GM06990 (cell line): ENCODE measurements at regions not wholly inside any gene's neighbourhood (a gene's known extent, or its start where the extent isn't known, plus 50 kb on each side); places are given as distances from the start of the nearest gene placed in this dataset.
"Not testable (repeated sequence)": the region's sequence is repeated elsewhere in the genome, so short reads cannot be mapped to it uniquely, and the experiment has no call there.

Source experiments
- DNase-seq: peaks from one replicate; pipeline ENCODE4 v3.0.0-alpha.2; 2011; ENCODE audit not compliant: insufficient read length; ENCODE audit errors: extremely low read depth
- H3K27me3 ChIP-seq: replicated peaks from 2 replicates; pipeline ENCODE4 v1.6.0; 2011; ENCODE audit warnings: low read length; ENCODE audit not compliant: control insufficient read depth, insufficient read depth
- H3K36me3 ChIP-seq: 2 replicates; pipeline ENCODE4 v1.5.1; 2011; ENCODE audit warnings: low read length; ENCODE audit not compliant: control insufficient read depth, insufficient read depth
- H3K4me3 ChIP-seq: replicated peaks from 2 replicates; pipeline ENCODE4 v1.5.1; 2011; ENCODE audit warnings: low read depth, mild to moderate bottlenecking, control low read depth, low read length
- CTCF ChIP-seq: IDR thresholded peaks from 2 replicates; pipeline ENCODE4 v1.5.1; 2011; ENCODE audit warnings: low read length, control low read depth, mild to moderate bottlenecking, inconsistent platforms; ENCODE audit not compliant: insufficient read depth, poor library complexity, severe bottlenecking

- no peak overlapping the region for H3K4me3 ChIP-seq
- no peaks in the 10 kb centered on the region for H3K36me3 ChIP-seq
- H3K27me3 ChIP-seq: no peaks in the 10 kb centered on the region
- TF ChIP-seq CTCF: no peak
- no peak for DNase-seq
Observed at GRCh38 chr4:74559853-74560252, 114.9 kb downstream of the AREG start.

DNA sequence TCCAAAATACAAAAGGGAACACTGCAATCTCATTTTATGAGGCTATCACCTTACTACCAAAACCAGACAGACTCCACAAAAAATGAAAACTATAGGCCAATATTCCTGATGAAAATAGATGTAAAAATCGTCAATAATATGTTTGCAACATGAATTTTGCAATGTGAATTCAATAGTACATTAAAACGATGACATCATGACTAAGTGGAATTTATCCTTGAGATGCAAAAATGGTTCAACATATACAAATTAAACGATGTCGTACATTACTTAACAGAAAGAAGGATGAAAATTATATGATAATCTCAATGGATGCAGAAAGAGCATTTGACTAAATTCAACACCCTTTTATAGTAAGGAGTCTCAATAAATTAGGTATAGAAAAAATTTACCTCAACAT, 123.0 kb downstream of the AREG start:
- no peak for TF ChIP-seq CTCF
- Histone ChIP-seq H3K27me3 (no peaks in the 10 kb centered on the region), H3K36me3 (no peaks in the 10 kb centered on the region), H3K4me3 (no peak overlapping the region)
- no peak for DNase-seq

- Histone ChIP-seq H3K4me3 (no peak overlapping the region), H3K27me3 (no peaks in the 10 kb centered on the region), H3K36me3 (no peaks in the 10 kb centered on the region)
- no peak for TF ChIP-seq CTCF
- DNase-seq: no peak
Observed at GRCh38 chr4:74570095-74570494, 125.2 kb downstream of the AREG start.

- H3K4me3 ChIP-seq: no peak overlapping the region
- H3K36me3 ChIP-seq: no peaks in the 10 kb centered on the region
- DNase-seq: no peak
- no peaks in the 10 kb centered on the region for H3K27me3 ChIP-seq
- TF ChIP-seq CTCF: no peak
Observed at GRCh38 chr4:74578329-74578728, 133.4 kb downstream of the AREG start.

DNA sequence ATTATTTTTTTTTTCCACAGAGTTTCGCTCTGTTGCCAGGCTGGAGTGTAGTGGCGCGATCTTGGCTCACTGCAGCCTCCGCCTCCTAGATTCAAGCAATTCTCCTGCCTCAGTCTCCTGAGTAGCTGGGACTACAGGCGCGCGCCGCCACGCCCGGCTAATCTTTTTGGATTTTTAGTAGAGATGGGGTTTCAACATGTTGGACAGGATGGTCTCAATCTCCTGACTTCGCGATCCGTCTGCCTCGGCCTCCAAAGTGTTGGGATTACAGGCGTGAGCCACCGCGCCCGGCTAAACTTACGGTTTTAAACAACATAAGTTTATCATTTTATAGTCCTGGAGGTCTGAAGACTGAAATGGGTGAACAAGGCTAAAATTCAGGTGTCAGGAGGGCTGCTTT, 133.9 kb downstream of the AREG start:
- not testable (repeated sequence) for DNase-seq, H3K36me3 ChIP-seq, H3K4me3 ChIP-seq, H3K27me3 ChIP-seq

DNA sequence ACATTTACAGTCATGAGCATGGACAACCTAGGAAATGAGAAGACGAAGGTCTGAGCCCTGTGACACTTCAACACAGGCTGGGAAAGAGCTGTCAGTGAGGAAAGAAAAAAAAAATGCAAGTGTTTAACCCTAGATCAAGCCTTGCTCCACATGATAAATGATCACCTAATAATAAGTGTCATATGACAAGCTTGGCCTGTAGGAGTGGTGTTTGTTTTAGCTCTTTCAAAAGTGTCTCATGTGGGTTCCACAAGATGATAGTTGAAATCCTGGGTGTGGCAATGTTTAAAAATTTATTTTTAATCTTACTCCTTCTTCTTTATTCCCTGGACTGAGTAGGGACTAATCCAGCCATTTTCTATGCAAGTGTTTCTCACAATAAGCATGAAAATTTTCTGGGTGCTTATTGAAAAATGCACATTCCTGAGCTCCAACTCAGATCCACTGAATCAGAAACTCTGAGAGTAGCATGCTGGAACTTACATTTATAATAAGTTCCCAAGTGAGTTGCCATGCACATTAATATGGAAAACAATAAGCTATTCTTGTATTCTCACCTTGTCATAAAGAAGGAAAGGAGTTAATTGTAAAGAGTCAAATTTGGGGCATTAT, 138.3 kb downstream of the AREG start:
- H3K36me3 ChIP-seq: no peaks in the 10 kb centered on the region
- no peak for DNase-seq
- TF ChIP-seq CTCF: no peak

More for the DNA sequence above, 138.3 kb downstream of the AREG start:
- H3K4me3 ChIP-seq: no peak overlapping the region
- H3K27me3 ChIP-seq: no peaks in the 10 kb centered on the region
